GM23338 (cell line): ENCODE measurements at regions not wholly inside any gene's neighbourhood (a gene's known extent, or its start where the extent isn't known, plus 50 kb on each side); places are given as distances from the start of the nearest gene placed in this dataset.

Experiments
- ATAC-seq: fragments of 200-7000 bp; cut with Tn5 transposase; 3 replicates; pipeline ENCODE4 v1.9.1; 2020
- DNase-seq: peaks from one replicate; pipeline ENCODE4 v3.0.0-alpha.2; 2015; ENCODE audit warnings: low spot score
- H2AFZ ChIP-seq: fragments of 200-600 bp; sonication (generic); 2 replicates; pipeline ENCODE4 v1.8.0; 2016; ENCODE audit warnings: antibody characterized with exemption, mild to moderate bottlenecking, moderate library complexity
- H3F3A ChIP-seq: fragments of 200-600 bp; sonication (generic); replicated peaks from 2 replicates; pipeline ENCODE4 v1.8.0; 2017; ENCODE audit warnings: antibody characterized with exemption, mixed run types, low read depth
- H3K27ac ChIP-seq: fragments of 200-600 bp; sonication (generic); 2 replicates; pipeline ENCODE4 v1.6.1; 2016; ENCODE audit warnings: low read depth
- H3K27me3 ChIP-seq: fragments of 200-600 bp; sonication (generic); 2 replicates; pipeline ENCODE4 v1.8.0; 2016; ENCODE audit warnings: mild to moderate bottlenecking, mixed run types, moderate library complexity; ENCODE audit not compliant: insufficient read depth
- H3K36me3 ChIP-seq: fragments of 200-600 bp; sonication (generic); 2 replicates; pipeline ENCODE4 v1.8.0; 2016; ENCODE audit warnings: mild to moderate bottlenecking; ENCODE audit not compliant: insufficient read depth
- H3K4me1 ChIP-seq: fragments of 200-600 bp; sonication (generic); 2 replicates; pipeline ENCODE4 v1.8.0; 2016; ENCODE audit warnings: mild to moderate bottlenecking, moderate library complexity; ENCODE audit not compliant: insufficient read depth
- H3K4me2 ChIP-seq: fragments of 200-600 bp; sonication (generic); 2 replicates; pipeline ENCODE4 v1.7.1; 2017; ENCODE audit warnings: mixed run types
- H3K4me3 ChIP-seq: fragments of 200-600 bp; sonication (generic); 2 replicates; pipeline ENCODE4 v1.6.1; 2016; ENCODE audit warnings: mixed run types
- H3K79me2 ChIP-seq: fragments of 200-600 bp; sonication (generic); replicated peaks from 2 replicates; pipeline ENCODE4 v1.8.0; 2017; ENCODE audit warnings: mild to moderate bottlenecking; ENCODE audit not compliant: insufficient read depth
- H3K9me2 ChIP-seq: fragments of 200-600 bp; sonication (generic); 2 replicates; pipeline ENCODE4 v1.8.0; 2017; ENCODE audit not compliant: insufficient read depth
- H4K20me1 ChIP-seq: fragments of 200-600 bp; sonication (generic); replicated peaks from 2 replicates; pipeline ENCODE4 v1.8.0; 2017; ENCODE audit warnings: mild to moderate bottlenecking; ENCODE audit not compliant: insufficient read depth
- H3K27ac Mint-ChIP-seq: 2 replicates; pipeline ENCODE4 v1.8.0; 2020; ENCODE audit warnings: inconsistent platforms, mild to moderate bottlenecking, moderate library complexity, mixed read lengths
- H3K27me3 Mint-ChIP-seq: 3 replicates; pipeline ENCODE4 v1.8.0; 2022; ENCODE audit warnings: low read depth, mild to moderate bottlenecking, moderate library complexity, mixed read lengths, inconsistent platforms; ENCODE audit not compliant: insufficient read depth, poor library complexity
- H3K36me3 Mint-ChIP-seq: 3 replicates; pipeline ENCODE4 v1.8.0; 2021; ENCODE audit warnings: low read depth, mild to moderate bottlenecking, inconsistent platforms, moderate library complexity, mixed read lengths
- H3K4me1 Mint-ChIP-seq: 3 replicates; pipeline ENCODE4 v1.8.0; 2020; ENCODE audit warnings: mild to moderate bottlenecking, inconsistent platforms, mixed read lengths
- H3K4me3 Mint-ChIP-seq: 3 replicates; pipeline ENCODE4 v1.8.0; 2021; ENCODE audit warnings: moderate library complexity, mild to moderate bottlenecking, inconsistent platforms, mixed read lengths
- H3K9me3 Mint-ChIP-seq: 3 replicates; pipeline ENCODE4 v1.8.0; 2020; ENCODE audit warnings: moderate library complexity, mild to moderate bottlenecking, inconsistent platforms, mixed read lengths
- CREB1 ChIP-seq: fragments of 250-450 bp; sonication (Bioruptor Pico); IDR thresholded peaks from 2 replicates; pipeline ENCODE4 v1.5.0; 2020; ENCODE audit warnings: low read depth, mild to moderate bottlenecking, moderate library complexity
- EZH2phosphoT487 ChIP-seq: fragments of 200-600 bp; sonication (generic); IDR thresholded peaks from one replicate; pipeline ENCODE4 v1.8.1; 2018; ENCODE audit warnings: antibody characterized with exemption; ENCODE audit not compliant: unreplicated experiment
- JUNB ChIP-seq: IDR thresholded peaks from one replicate; pipeline ENCODE4 v1.6.1; 2016; ENCODE audit warnings: antibody characterized with exemption; ENCODE audit not compliant: unreplicated experiment
- NANOG ChIP-seq: IDR thresholded peaks from 2 replicates; pipeline ENCODE4 v1.6.1; 2016; ENCODE audit warnings: antibody characterized with exemption, borderline replicate concordance
- POLR2AphosphoS5 ChIP-seq: IDR thresholded peaks from 2 replicates; pipeline ENCODE4 v1.6.1; 2016; ENCODE audit warnings: antibody characterized with exemption, low read depth
- STAT1 ChIP-seq: IDR thresholded peaks from one replicate; pipeline ENCODE4 v1.6.1; 2016; ENCODE audit warnings: antibody characterized with exemption; ENCODE audit not compliant: unreplicated experiment
- ZNF114 ChIP-seq: fragments of 250-450 bp; sonication (Bioruptor Pico); IDR thresholded peaks from 2 replicates; pipeline ENCODE4 v1.5.0; 2020; ENCODE audit warnings: mild to moderate bottlenecking, moderate library complexity
- ZNF331 ChIP-seq: fragments of 250-450 bp; sonication (Bioruptor Pico); IDR thresholded peaks from 2 replicates; pipeline ENCODE4 v1.5.0; 2020; ENCODE audit warnings: low read depth, mild to moderate bottlenecking, moderate library complexity
- TF ChIP-seq, protein P1 (sequence below): fragments of 250-450 bp; sonication (Bioruptor Pico); IDR thresholded peaks from 2 replicates; pipeline ENCODE4 v1.5.0; 2020; ENCODE audit warnings: mild to moderate bottlenecking, moderate library complexity
- TF ChIP-seq, protein P2 (sequence below): IDR thresholded peaks from one replicate; pipeline ENCODE4 v1.6.1; 2018; ENCODE audit warnings: antibody characterized with exemption; ENCODE audit not compliant: unreplicated experiment
- TF ChIP-seq, protein P3 (sequence below): IDR thresholded peaks from 2 replicates; pipeline ENCODE4 v1.6.1; 2016; ENCODE audit warnings: antibody characterized with exemption

DNA sequence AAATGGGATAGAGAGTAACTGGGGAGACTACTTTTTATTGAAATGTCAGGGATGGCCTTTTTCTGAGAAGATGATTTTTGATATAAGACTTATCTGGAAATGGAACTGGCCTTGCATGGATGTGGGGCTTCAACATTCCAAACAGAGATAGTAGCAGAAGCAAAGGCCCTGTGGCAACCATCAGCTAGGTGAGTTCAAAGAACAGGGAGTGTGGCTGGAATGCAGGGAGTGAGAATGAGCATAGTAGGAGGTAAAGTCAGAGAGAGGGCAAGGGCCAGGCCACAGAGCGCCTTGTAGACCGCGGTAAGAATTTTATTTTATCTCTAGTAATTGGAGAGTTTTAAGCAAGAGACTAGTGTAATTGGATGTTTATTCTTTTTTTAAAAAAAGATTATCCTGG lies 227.0 kb upstream of the B3GALT2 start:
- no peak overlapping the region for H3K4me2 ChIP-seq
- ATAC-seq (no peak), DNase-seq (no peak)
- H3K27me3 ChIP-seq = no peaks in the 10 kb centered on the region
- H3K27ac ChIP-seq = no peak overlapping the region
- H3K4me1 Mint-ChIP-seq = peaks cover 8% of the 10 kb centered on the region; the same call in 2 of the 3 replicates
- peaks cover 2% of the 10 kb centered on the region for H3K27me3 Mint-ChIP-seq
- H3K4me3 ChIP-seq = no peak overlapping the region
- no peaks in the 10 kb centered on the region for H3K79me2 ChIP-seq
- H3K36me3 Mint-ChIP-seq = no peaks in the 10 kb centered on the region
- no peaks in the 10 kb centered on the region for H4K20me1 ChIP-seq
- H3K27ac Mint-ChIP-seq = no peak overlapping the region
- no peaks in the 10 kb centered on the region for H3F3A ChIP-seq
- TF ChIP-seq EZH2phosphoT487 = no peak
- TF ChIP-seq NANOG = no peak
- no peak for TF ChIP-seq POLR2AphosphoS5
- TF ChIP-seq STAT1 = no peak
- TF ChIP-seq, protein P1, sequence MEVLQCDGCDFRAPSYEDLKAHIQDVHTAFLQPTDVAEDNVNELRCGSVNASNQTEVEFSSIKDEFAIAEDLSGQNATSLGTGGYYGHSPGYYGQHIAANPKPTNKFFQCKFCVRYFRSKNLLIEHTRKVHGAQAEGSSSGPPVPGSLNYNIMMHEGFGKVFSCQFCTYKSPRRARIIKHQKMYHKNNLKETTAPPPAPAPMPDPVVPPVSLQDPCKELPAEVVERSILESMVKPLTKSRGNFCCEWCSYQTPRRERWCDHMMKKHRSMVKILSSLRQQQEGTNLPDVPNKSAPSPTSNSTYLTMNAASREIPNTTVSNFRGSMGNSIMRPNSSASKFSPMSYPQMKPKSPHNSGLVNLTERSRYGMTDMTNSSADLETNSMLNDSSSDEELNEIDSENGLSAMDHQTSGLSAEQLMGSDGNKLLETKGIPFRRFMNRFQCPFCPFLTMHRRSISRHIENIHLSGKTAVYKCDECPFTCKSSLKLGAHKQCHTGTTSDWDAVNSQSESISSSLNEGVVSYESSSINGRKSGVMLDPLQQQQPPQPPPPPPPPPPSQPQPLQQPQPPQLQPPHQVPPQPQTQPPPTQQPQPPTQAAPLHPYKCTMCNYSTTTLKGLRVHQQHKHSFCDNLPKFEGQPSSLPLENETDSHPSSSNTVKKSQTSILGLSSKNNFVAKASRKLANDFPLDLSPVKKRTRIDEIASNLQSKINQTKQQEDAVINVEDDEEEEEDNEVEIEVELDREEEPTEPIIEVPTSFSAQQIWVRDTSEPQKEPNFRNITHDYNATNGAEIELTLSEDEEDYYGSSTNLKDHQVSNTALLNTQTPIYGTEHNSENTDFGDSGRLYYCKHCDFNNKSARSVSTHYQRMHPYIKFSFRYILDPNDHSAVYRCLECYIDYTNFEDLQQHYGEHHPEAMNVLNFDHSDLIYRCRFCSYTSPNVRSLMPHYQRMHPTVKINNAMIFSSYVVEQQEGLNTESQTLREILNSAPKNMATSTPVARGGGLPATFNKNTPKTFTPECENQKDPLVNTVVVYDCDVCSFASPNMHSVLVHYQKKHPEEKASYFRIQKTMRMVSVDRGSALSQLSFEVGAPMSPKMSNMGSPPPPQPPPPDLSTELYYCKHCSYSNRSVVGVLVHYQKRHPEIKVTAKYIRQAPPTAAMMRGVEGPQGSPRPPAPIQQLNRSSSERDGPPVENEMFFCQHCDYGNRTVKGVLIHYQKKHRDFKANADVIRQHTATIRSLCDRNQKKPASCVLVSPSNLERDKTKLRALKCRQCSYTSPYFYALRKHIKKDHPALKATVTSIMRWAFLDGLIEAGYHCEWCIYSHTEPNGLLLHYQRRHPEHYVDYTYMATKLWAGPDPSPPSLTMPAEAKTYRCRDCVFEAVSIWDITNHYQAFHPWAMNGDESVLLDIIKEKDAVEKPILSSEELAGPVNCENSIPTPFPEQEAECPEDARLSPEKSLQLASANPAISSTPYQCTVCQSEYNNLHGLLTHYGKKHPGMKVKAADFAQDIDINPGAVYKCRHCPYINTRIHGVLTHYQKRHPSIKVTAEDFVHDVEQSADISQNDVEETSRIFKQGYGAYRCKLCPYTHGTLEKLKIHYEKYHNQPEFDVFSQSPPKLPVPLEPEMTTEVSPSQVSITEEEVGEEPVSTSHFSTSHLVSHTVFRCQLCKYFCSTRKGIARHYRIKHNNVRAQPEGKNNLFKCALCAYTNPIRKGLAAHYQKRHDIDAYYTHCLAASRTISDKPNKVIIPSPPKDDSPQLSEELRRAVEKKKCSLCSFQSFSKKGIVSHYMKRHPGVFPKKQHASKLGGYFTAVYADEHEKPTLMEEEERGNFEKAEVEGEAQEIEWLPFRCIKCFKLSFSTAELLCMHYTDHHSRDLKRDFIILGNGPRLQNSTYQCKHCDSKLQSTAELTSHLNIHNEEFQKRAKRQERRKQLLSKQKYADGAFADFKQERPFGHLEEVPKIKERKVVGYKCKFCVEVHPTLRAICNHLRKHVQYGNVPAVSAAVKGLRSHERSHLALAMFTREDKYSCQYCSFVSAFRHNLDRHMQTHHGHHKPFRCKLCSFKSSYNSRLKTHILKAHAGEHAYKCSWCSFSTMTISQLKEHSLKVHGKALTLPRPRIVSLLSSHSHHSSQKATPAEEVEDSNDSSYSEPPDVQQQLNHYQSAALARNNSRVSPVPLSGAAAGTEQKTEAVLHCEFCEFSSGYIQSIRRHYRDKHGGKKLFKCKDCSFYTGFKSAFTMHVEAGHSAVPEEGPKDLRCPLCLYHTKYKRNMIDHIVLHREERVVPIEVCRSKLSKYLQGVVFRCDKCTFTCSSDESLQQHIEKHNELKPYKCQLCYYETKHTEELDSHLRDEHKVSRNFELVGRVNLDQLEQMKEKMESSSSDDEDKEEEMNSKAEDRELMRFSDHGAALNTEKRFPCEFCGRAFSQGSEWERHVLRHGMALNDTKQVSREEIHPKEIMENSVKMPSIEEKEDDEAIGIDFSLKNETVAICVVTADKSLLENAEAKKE = no peak
- TF ChIP-seq, protein P2, sequence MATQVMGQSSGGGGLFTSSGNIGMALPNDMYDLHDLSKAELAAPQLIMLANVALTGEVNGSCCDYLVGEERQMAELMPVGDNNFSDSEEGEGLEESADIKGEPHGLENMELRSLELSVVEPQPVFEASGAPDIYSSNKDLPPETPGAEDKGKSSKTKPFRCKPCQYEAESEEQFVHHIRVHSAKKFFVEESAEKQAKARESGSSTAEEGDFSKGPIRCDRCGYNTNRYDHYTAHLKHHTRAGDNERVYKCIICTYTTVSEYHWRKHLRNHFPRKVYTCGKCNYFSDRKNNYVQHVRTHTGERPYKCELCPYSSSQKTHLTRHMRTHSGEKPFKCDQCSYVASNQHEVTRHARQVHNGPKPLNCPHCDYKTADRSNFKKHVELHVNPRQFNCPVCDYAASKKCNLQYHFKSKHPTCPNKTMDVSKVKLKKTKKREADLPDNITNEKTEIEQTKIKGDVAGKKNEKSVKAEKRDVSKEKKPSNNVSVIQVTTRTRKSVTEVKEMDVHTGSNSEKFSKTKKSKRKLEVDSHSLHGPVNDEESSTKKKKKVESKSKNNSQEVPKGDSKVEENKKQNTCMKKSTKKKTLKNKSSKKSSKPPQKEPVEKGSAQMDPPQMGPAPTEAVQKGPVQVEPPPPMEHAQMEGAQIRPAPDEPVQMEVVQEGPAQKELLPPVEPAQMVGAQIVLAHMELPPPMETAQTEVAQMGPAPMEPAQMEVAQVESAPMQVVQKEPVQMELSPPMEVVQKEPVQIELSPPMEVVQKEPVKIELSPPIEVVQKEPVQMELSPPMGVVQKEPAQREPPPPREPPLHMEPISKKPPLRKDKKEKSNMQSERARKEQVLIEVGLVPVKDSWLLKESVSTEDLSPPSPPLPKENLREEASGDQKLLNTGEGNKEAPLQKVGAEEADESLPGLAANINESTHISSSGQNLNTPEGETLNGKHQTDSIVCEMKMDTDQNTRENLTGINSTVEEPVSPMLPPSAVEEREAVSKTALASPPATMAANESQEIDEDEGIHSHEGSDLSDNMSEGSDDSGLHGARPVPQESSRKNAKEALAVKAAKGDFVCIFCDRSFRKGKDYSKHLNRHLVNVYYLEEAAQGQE = no peak
- TF ChIP-seq, protein P3, sequence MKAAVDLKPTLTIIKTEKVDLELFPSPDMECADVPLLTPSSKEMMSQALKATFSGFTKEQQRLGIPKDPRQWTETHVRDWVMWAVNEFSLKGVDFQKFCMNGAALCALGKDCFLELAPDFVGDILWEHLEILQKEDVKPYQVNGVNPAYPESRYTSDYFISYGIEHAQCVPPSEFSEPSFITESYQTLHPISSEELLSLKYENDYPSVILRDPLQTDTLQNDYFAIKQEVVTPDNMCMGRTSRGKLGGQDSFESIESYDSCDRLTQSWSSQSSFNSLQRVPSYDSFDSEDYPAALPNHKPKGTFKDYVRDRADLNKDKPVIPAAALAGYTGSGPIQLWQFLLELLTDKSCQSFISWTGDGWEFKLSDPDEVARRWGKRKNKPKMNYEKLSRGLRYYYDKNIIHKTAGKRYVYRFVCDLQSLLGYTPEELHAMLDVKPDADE = no peak
- TF ChIP-seq ZNF331 (CRISPR knock-in tag) = no peak
- TF ChIP-seq CREB1 (CRISPR knock-in tag) = no peak
- TF ChIP-seq JUNB = no peak
- TF ChIP-seq ZNF114 (CRISPR knock-in tag) = no peak
- no peaks in the 10 kb centered on the region for H3K4me1 ChIP-seq
- no peak overlapping the region for H3K4me3 Mint-ChIP-seq
- H3K9me2 ChIP-seq = no peaks in the 10 kb centered on the region
- no peak overlapping the region for H2AFZ ChIP-seq
- no peaks in the 10 kb centered on the region for H3K9me3 Mint-ChIP-seq
- H3K36me3 ChIP-seq = no peaks in the 10 kb centered on the region
